Vagina (tissue), 2 donors: ENCODE measurements at regions not wholly inside any gene's neighbourhood (a gene's known extent, or its start where the extent isn't known, plus 50 kb on each side); places are given as distances from the start of the nearest gene placed in this dataset.

Experiments
- POLR2A ChIP-seq, 2 donors: fragments of 450-650 bp; IDR thresholded peaks; one replicate each; pipeline ENCODE4 v1.6.1; 2017; ENCODE audit warnings: antibody characterized with exemption in 2 of 2, mild to moderate bottlenecking in 2 of 2, moderate library complexity in 2 of 2
- POLR2AphosphoS5 ChIP-seq, 2 donors: sonication (generic); formaldehyde crosslinking; IDR thresholded peaks; one replicate each; pipeline ENCODE4 v1.9.0; 2017; ENCODE audit warnings: antibody characterized with exemption in 2 of 2, mild to moderate bottlenecking in 2 of 2, low read depth in 1 of 2; ENCODE audit not compliant: insufficient read depth in 1 of 2
- TF ChIP-seq, protein P1 (sequence below), 3 experiments: fragments of 450-650 bp in 2 of 3; fragments of 200-600 bp in 1 of 3; sonication (generic) in 1 of 3; IDR thresholded peaks; one replicate each; pipeline ENCODE4 v1.5.1; 2017 to 2019; ENCODE audit warnings: antibody characterized with exemption in 3 of 3, mild to moderate bottlenecking in 2 of 3, moderate library complexity in 2 of 3

DNA sequence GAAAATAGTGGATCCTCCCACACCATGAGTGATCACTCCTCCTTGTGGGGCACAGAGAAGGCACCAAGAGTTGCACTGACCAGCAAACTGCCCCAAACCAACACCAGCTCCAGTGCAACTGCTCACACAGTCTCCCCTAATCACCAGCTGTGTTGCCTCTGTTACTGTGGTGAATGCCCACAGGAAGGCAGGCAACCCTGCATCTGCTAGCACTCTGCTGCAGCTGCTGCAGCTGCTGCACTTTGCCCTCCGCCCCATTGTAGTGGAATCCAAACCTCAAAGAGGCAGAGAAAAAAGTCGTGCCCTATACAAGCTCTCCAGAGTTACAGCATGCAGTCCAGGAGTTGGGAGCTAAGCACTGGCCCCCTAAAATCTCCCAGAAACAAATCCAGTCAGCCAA lies 339.6 kb downstream of the TRIM36 start:
- TF ChIP-seq, protein P1, sequence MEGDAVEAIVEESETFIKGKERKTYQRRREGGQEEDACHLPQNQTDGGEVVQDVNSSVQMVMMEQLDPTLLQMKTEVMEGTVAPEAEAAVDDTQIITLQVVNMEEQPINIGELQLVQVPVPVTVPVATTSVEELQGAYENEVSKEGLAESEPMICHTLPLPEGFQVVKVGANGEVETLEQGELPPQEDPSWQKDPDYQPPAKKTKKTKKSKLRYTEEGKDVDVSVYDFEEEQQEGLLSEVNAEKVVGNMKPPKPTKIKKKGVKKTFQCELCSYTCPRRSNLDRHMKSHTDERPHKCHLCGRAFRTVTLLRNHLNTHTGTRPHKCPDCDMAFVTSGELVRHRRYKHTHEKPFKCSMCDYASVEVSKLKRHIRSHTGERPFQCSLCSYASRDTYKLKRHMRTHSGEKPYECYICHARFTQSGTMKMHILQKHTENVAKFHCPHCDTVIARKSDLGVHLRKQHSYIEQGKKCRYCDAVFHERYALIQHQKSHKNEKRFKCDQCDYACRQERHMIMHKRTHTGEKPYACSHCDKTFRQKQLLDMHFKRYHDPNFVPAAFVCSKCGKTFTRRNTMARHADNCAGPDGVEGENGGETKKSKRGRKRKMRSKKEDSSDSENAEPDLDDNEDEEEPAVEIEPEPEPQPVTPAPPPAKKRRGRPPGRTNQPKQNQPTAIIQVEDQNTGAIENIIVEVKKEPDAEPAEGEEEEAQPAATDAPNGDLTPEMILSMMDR (IDR thresholded peaks at IDR 0.05), result no peak
- TF ChIP-seq POLR2A (IDR thresholded peaks at IDR 0.05) (no peak), POLR2AphosphoS5 (IDR thresholded peaks at IDR 0.05; ENCODE audit: insufficient read depth in 1 of 2, low read depth in 1 of 2) (no peak)
